ENCODE measurements at regions not wholly inside any gene's neighbourhood (a gene's known extent, or its start where the extent isn't known, plus 50 kb on each side); places are given as distances from the start of the nearest gene placed in this dataset.

DNA sequence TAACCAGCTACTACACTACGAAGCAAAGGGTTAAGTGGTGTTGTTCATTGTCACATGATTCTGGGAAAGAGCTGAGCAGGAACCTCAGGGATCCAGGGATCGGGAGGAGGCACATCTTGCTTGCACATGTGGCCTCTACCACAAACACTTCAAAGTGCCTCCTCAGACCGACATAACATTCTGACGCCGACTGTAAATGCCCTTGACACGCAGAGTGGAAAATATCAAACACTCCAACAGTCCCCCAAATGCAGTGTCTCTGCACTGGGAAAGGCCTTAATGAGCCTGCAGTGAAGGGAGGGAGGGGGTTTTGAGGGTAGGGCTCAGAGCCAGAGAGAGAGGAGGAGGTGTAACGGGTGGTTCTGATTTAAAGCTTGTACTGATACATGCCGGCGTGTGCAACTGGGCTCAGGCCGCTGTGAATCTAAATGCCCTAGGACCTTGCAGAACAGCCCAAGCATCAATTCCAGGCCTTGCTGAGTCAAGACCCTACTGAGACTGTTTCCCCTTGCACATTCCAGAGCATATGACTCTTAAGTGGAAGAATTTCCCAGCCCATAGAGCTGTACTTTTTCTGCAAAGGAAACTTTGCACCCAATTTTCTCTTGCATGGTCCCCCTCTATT, 163.7 kb downstream of the NTMT2 start:
- Mint-ChIP-seq H3K4me1 (ENCODE audit: low read depth) (no peaks in the 10 kb centered on the region), H3K9me3 (no peaks in the 10 kb centered on the region), H3K36me3 (ENCODE audit: low read depth) (no peaks in the 10 kb centered on the region), H3K27ac (no peak overlapping the region), H3K27me3 (ENCODE audit: insufficient read depth) (no peaks in the 10 kb centered on the region), H3K4me3 (no peak overlapping the region)
- DNase-seq (ENCODE audit: low spot score), result no peak
- intact Hi-C loops (cut with micrococcal nuclease), result no loop called here

DNA sequence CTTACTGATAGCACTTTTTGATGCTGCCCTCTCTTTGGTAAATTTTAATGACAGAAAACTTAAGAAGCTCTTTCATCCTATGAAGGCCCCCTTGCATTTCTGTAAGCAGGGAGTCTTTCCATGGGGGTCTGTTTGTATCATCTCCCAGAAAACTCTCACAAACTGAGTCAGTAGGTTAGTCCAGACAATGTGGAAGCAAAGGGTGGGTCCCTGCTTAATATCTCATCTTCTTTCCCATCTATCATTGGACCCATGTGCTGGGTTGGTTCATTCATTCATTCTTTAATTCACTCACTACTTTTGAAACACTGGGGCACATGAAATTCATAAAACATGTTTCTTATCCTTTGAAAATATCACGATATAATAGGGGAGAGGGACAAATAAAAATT, 164.3 kb downstream of the NTMT2 start:
- Mint-ChIP-seq H3K36me3 (ENCODE audit: low read depth) (no peaks in the 10 kb centered on the region), H3K27ac (no peak overlapping the region), H3K4me1 (ENCODE audit: low read depth) (no peaks in the 10 kb centered on the region), H3K27me3 (ENCODE audit: insufficient read depth) (no peaks in the 10 kb centered on the region), H3K4me3 (no peak overlapping the region), H3K9me3 (no peaks in the 10 kb centered on the region)
- DNase-seq (ENCODE audit: low spot score), result no peak
- intact Hi-C loops (cut with micrococcal nuclease), result no loop called here

DNA sequence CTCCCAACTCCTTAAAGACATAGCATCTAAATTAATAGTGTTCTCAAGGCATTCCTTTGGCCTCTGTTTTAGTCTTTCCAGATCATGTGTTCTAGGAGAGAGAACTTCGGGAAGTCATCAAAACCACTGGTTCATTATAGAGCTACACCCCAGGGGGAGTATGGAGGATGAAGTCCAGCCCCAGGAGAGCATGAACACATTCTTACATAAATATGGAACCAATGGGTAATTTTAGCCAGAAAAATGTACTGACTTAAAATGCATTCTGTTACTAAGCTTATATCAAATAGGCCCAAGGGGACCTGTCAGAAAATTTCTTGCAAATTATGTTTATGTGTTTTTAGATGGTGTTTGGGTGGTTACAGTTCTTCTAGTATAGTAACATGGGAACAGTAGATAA, 165.2 kb downstream of the NTMT2 start:
- H3K27me3 Mint-ChIP-seq (ENCODE audit: insufficient read depth), result no peaks in the 10 kb centered on the region
- intact Hi-C loops (cut with micrococcal nuclease), result no loop called here
- DNase-seq (ENCODE audit: low spot score), result no peak
- H3K36me3 Mint-ChIP-seq (ENCODE audit: low read depth), result no peaks in the 10 kb centered on the region
- H3K9me3 Mint-ChIP-seq, result no peaks in the 10 kb centered on the region
- H3K27ac Mint-ChIP-seq, result no peak overlapping the region
- H3K4me1 Mint-ChIP-seq (ENCODE audit: low read depth), result no peaks in the 10 kb centered on the region
- no peak overlapping the region for H3K4me3 Mint-ChIP-seq

DNA sequence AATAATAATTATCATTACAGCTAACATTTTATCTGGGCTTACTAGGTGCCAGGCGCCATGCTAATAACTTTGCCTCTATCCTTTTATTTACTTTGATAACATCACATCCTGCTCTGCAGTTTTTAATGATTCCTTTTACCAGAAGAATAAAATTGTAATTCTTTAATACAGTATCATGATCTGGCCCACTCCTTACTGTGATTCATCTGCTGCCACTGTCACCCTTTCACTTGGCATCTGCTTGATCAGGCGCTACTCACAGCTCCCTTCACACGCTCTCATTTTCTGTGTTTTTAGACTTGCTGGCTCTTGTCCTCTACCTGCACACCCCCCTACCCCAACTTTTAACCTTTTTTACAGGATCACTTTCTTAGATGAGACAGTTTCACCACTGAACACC, 167.5 kb downstream of the NTMT2 start:
- no peaks in the 10 kb centered on the region for H3K4me1 Mint-ChIP-seq (ENCODE audit: low read depth)
- DNase-seq (ENCODE audit: low spot score), result no peak
- no peak overlapping the region for H3K27ac Mint-ChIP-seq
- no peak overlapping the region for H3K4me3 Mint-ChIP-seq
- H3K9me3 Mint-ChIP-seq, result no peaks in the 10 kb centered on the region
- H3K27me3 Mint-ChIP-seq (ENCODE audit: insufficient read depth), result peaks cover 5% of the 10 kb centered on the region
- H3K36me3 Mint-ChIP-seq (ENCODE audit: low read depth), result no peaks in the 10 kb centered on the region
- intact Hi-C loops (cut with micrococcal nuclease), result no loop called here

DNA sequence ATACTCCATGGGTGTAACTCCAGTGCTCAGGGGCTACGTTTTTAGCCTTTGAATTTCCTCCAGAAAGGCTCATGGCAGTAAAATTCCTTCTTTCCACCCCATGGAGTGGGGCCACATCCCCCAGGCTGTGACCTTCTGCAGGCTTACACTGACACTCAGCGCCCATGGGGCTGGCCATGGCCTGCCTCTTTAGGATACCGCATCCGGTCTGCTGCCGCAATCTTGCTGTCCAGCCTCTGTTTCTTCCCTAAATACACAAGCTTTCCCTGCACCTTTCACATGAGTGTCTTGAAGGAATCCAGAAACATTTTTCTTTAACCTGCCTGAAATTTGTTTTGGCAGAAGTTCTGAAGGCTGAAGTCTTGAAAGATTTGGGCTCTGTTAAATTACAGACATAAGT, 170.5 kb downstream of the NTMT2 start:
- H3K4me1 Mint-ChIP-seq (ENCODE audit: low read depth), result no peaks in the 10 kb centered on the region
- no peak overlapping the region for H3K27ac Mint-ChIP-seq
- no peaks in the 10 kb centered on the region for H3K36me3 Mint-ChIP-seq (ENCODE audit: low read depth)
- no peaks in the 10 kb centered on the region for H3K9me3 Mint-ChIP-seq
- no peak for DNase-seq (ENCODE audit: low spot score)
- peaks cover 5% of the 10 kb centered on the region for H3K27me3 Mint-ChIP-seq (ENCODE audit: insufficient read depth)
- intact Hi-C loops (cut with micrococcal nuclease), result no loop called here
- H3K4me3 Mint-ChIP-seq, result no peak overlapping the region

DNA sequence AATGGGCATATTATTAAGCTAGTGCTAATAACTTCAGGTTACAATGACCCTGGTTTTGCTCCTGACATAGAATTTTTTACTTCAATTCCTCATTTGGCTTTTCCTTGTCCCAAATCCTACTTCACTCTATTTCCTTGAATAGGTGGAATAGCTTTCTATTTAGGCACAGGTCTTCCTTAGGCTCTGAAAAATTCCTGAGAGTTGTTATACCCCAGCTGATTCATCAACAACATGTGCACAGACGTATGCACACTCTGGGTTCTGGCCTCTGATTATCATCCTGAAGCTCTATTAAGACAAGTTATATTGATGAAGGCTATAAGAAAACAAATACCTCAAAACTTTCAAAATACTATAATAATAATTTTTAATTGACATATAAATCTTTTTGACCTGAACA, 172.4 kb downstream of the NTMT2 start:
- DNase-seq (ENCODE audit: low spot score), result no peak
- Mint-ChIP-seq H3K27me3 (ENCODE audit: insufficient read depth) (peaks cover 5% of the 10 kb centered on the region), H3K27ac (no peak overlapping the region), H3K4me1 (ENCODE audit: low read depth) (no peaks in the 10 kb centered on the region), H3K36me3 (ENCODE audit: low read depth) (no peaks in the 10 kb centered on the region), H3K9me3 (no peaks in the 10 kb centered on the region), H3K4me3 (no peak overlapping the region)
- intact Hi-C loops (cut with micrococcal nuclease), result no loop called here

DNA sequence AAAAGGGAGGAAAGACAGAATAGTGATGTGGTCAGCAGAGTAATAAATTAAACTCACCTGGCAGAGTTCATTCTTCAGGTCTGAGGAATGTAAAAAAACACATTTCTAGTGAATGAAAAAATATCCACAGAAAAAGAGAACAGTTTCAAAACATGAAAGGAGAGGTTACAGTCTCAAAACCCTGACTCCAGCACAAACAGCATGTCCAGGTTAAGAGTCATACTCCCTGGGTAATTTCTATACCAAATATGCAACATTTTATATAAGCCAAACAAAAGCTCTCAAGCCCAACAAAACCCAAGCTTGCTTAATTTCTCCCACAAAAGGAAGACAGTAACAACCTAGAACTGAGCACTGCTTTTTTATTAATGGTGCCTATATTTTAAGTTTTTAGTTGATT, 173.0 kb downstream of the NTMT2 start:
- Mint-ChIP-seq H3K27ac (no peak overlapping the region), H3K27me3 (ENCODE audit: insufficient read depth) (peaks cover 5% of the 10 kb centered on the region), H3K9me3 (no peaks in the 10 kb centered on the region), H3K4me3 (no peak overlapping the region), H3K36me3 (ENCODE audit: low read depth) (no peaks in the 10 kb centered on the region), H3K4me1 (ENCODE audit: low read depth) (no peaks in the 10 kb centered on the region)
- DNase-seq (ENCODE audit: low spot score), result no peak
- intact Hi-C loops (cut with micrococcal nuclease), result no loop called here

DNA sequence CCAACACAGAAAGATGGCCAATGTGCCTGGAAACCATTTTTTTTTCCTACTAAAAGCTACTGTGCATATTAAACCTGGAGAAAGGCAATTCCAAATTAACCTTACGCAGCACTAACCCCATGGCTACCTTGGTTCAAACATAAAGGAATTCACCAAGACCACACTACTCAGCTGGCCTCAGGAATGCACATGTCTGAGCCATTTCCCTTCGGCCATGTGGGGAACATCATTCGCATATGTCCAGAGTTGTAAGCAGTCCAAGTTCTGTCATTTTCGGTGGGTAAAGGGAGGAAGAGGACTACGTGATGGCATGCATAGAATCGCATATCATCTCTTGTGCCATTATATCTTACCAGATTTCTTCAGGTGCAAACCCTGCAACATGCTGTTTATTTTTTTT, 175.4 kb downstream of the NTMT2 start:
- H3K36me3 Mint-ChIP-seq (ENCODE audit: low read depth), result no peaks in the 10 kb centered on the region
- no peaks in the 10 kb centered on the region for H3K9me3 Mint-ChIP-seq
- H3K4me1 Mint-ChIP-seq (ENCODE audit: low read depth), result no peaks in the 10 kb centered on the region
- H3K27ac Mint-ChIP-seq, result no peak overlapping the region
- H3K27me3 Mint-ChIP-seq (ENCODE audit: insufficient read depth), result peaks cover 7% of the 10 kb centered on the region
- DNase-seq (ENCODE audit: low spot score), result no peak
- intact Hi-C loops (cut with micrococcal nuclease), result no loop called here
- H3K4me3 Mint-ChIP-seq, result no peak overlapping the region

DNA sequence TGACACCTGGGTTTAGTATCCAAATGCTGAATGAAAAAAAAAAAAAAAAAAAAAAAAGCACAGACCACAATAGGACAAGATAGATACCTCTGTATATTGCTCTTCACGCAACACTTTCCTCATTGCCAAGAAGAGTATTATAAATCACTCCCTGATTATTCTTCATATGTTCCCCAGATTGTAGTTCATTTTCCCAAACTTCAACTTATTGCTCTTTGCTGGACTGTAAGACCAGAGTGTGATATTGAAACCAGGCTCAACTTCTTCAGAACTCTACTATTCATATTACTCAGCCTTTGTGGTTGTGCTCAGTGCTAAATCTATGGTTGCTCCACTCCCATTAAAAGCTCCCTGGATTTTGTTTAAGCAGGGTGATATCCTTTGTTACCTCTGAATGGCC, 180.4 kb downstream of the NTMT2 start:
- no peak for DNase-seq (ENCODE audit: low spot score)
- H3K36me3 Mint-ChIP-seq (ENCODE audit: low read depth), result no peaks in the 10 kb centered on the region
- no peak overlapping the region for H3K27ac Mint-ChIP-seq
- intact Hi-C loops (cut with micrococcal nuclease), result no loop called here
- H3K4me1 Mint-ChIP-seq (ENCODE audit: low read depth), result no peaks in the 10 kb centered on the region
- no peak overlapping the region for H3K4me3 Mint-ChIP-seq
- no peaks in the 10 kb centered on the region for H3K9me3 Mint-ChIP-seq
- peaks cover 8% of the 10 kb centered on the region for H3K27me3 Mint-ChIP-seq (ENCODE audit: insufficient read depth)

DNA sequence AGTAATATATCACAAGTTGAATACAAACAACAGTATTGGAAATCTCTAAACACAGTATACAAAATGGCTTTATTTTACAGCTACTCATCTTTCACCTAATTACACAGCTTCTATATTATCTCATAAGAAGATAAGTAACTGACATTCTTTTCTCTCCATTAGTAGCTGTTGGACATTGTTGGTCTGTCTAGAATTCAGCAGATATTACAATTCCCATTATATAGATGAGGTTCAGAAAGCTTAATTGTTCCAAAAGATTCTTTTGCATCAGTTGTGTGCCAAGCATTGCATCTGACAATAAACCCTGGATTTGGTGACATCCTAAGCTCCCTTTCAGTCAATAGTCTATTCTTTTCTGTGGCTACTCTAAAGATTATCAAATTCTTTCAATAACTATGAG, 187.0 kb downstream of the NTMT2 start:
- H3K9me3 Mint-ChIP-seq, result no peaks in the 10 kb centered on the region
- no peaks in the 10 kb centered on the region for H3K36me3 Mint-ChIP-seq (ENCODE audit: low read depth)
- no peaks in the 10 kb centered on the region for H3K27me3 Mint-ChIP-seq (ENCODE audit: insufficient read depth)
- H3K4me3 Mint-ChIP-seq, result no peak overlapping the region
- intact Hi-C loops (cut with micrococcal nuclease), result no loop called here
- H3K27ac Mint-ChIP-seq, result no peak overlapping the region
- no peaks in the 10 kb centered on the region for H3K4me1 Mint-ChIP-seq (ENCODE audit: low read depth)
- no peak for DNase-seq (ENCODE audit: low spot score)

DNA sequence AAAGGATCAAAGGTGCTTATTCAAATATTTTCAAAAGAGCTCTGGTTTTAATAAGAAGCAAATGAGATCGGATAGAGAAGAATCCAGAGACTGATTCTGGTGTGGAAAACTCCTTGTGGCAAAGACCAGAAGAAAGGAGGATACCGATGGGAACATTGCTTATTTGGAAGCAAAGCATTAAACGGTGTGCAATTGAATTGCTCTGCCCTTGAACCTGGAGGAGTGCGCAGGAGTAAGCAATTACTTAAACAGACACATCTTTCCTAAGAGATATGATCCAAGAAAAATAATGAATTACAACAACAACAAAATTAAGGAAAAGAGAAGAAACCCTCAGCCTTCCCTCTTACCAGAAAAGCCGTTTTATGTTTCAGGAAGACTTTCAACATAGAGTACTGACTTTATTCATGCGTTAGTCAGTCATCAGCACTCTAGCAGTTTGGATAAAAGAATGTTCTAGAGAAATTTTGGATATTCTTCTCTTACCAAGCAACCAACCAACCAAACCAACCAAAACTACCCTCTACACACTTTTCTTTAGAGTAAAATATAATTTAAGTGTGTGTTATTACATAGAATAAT, 191.7 kb downstream of the NTMT2 start:
- DNase-seq (ENCODE audit: low spot score), result no peak
- Mint-ChIP-seq H3K9me3 (no peaks in the 10 kb centered on the region), H3K27me3 (ENCODE audit: insufficient read depth) (peaks cover 2% of the 10 kb centered on the region), H3K27ac (no peak overlapping the region), H3K36me3 (ENCODE audit: low read depth) (no peaks in the 10 kb centered on the region), H3K4me1 (ENCODE audit: low read depth) (no peaks in the 10 kb centered on the region), H3K4me3 (no peak overlapping the region)
- intact Hi-C loops (cut with micrococcal nuclease), result no loop called here

DNA sequence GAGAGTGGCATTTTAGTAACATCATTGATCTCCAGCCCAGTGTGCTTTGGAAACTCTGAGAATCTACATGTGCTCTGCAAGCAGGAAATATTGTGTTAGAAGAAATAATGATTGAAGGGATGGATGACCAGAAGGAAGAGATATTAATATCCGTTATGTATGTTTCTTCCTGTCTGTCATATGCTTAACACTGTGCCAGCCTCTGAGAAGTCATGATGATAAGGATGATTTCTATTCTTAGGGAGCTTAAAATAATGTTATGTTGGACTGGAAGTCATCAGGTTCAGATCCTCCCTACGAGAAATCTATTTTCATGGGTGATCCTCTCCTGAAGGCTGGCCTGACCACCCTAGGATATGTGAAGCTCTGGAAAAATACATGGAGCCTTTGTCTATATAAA, 192.4 kb upstream of the GORAB start:
- intact Hi-C loops (cut with micrococcal nuclease), result no loop called here
- no peak overlapping the region for H3K27ac Mint-ChIP-seq
- H3K36me3 Mint-ChIP-seq (ENCODE audit: low read depth), result no peaks in the 10 kb centered on the region

DNA sequence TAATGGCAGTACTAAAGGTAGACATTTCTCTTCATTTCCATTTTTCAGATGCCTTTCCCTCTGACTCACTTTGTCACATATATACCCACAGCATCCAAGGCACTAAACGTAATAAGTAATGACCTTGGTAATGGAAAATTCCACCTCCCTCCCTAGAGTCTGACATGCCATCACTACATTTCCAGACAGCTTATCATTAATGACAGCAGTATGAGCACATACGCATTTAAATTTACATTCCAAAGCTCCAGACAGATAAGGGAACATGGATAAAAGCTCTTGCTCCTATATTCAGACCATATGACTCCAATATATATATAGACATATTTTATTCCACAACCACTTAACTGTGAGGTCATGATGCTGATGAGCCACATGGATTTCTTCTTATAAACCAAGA, 191.7 kb upstream of the GORAB start:
- intact Hi-C loops (cut with micrococcal nuclease), result no loop called here
- Mint-ChIP-seq H3K27ac (no peak overlapping the region), H3K27me3 (ENCODE audit: insufficient read depth) (peaks cover 2% of the 10 kb centered on the region), H3K4me3 (no peak overlapping the region), H3K4me1 (ENCODE audit: low read depth) (no peaks in the 10 kb centered on the region), H3K36me3 (ENCODE audit: low read depth) (no peaks in the 10 kb centered on the region), H3K9me3 (no peaks in the 10 kb centered on the region)
- DNase-seq (ENCODE audit: low spot score), result no peak

More for the DNA sequence above, 192.4 kb upstream of the GORAB start:
- no peak for DNase-seq (ENCODE audit: low spot score)
- Mint-ChIP-seq H3K27me3 (ENCODE audit: insufficient read depth) (peaks cover 2% of the 10 kb centered on the region), H3K9me3 (no peaks in the 10 kb centered on the region), H3K4me1 (ENCODE audit: low read depth) (no peaks in the 10 kb centered on the region), H3K4me3 (no peak overlapping the region)

DNA sequence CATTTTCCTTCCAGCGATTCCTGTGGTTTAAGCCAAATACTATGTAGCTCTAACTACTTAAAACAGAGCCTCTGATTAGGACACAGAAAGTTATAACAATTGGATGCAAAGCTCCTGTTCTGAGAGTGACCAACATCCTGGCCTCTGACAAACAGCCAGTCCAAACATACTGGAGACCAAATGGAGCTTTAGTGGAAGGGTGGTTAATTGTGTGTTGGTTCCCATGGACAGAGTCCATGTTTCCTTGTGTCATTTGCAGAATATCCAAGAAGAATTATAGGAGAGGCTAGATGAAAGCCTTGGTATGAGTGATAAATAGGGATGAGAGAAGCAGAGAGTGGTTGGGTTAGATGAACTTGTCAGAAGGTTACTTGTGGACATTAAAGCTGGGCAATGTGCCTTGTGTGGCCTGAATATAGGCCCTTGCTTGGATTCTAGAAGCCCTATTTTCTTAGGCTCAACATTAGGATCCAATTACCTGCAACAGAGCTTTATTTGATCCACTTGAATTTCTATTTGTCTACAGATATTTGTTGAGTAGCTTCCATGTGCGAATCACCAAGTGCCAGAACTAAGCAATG, 180.5 kb upstream of the GORAB start:
- Mint-ChIP-seq H3K9me3 (no peaks in the 10 kb centered on the region), H3K27me3 (ENCODE audit: insufficient read depth) (peaks cover 2% of the 10 kb centered on the region), H3K27ac (no peak overlapping the region), H3K4me1 (ENCODE audit: low read depth) (no peaks in the 10 kb centered on the region), H3K36me3 (ENCODE audit: low read depth) (no peaks in the 10 kb centered on the region), H3K4me3 (no peak overlapping the region)
- DNase-seq (ENCODE audit: low spot score), result no peak
- intact Hi-C loops (cut with micrococcal nuclease), result no loop called here
